PFSK-1 (cell line): ENCODE measurements at regions not wholly inside any gene's neighbourhood (a gene's known extent, or its start where the extent isn't known, plus 50 kb on each side); places are given as distances from the start of the nearest gene placed in this dataset.

Source experiments
- TAF1 ChIP-seq: IDR thresholded peaks from 2 replicates; pipeline ENCODE4 v1.6.1; 2012; ENCODE audit warnings: low read length, control low read depth, borderline replicate concordance; ENCODE audit not compliant: insufficient read depth
- TF ChIP-seq, protein P1 (sequence below), 2 experiments: IDR thresholded peaks; 2 replicates each; pipeline versions ENCODE4 v1.6.1 to v1.8.0; 2011 to 2012; ENCODE audit warnings: low read depth in 2 of 2, low read length in 2 of 2, control low read depth in 1 of 2, inconsistent platforms in 1 of 2, mild to moderate bottlenecking in 1 of 2, moderate library complexity in 1 of 2; ENCODE audit not compliant: insufficient read depth in 1 of 2

DNA sequence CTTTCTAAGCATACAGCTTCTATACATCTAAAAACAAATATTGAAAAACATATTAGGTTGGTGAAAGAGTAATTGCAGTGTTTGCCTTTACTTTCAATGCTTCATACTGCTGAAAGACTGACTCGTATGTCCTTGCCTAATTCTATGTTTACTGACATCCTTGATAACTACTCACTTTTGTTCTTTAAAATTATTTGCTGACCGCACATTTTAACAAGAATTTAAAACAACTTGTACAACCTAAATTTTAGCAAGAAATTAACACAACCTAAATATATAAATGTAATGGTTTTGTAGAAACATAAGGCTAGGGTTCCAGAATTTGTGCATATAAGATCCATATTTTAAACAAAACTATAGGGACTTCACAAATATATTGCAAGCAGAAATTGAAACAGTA lies 640.2 kb upstream of the MMS22L start:
- TF ChIP-seq, protein P1, sequence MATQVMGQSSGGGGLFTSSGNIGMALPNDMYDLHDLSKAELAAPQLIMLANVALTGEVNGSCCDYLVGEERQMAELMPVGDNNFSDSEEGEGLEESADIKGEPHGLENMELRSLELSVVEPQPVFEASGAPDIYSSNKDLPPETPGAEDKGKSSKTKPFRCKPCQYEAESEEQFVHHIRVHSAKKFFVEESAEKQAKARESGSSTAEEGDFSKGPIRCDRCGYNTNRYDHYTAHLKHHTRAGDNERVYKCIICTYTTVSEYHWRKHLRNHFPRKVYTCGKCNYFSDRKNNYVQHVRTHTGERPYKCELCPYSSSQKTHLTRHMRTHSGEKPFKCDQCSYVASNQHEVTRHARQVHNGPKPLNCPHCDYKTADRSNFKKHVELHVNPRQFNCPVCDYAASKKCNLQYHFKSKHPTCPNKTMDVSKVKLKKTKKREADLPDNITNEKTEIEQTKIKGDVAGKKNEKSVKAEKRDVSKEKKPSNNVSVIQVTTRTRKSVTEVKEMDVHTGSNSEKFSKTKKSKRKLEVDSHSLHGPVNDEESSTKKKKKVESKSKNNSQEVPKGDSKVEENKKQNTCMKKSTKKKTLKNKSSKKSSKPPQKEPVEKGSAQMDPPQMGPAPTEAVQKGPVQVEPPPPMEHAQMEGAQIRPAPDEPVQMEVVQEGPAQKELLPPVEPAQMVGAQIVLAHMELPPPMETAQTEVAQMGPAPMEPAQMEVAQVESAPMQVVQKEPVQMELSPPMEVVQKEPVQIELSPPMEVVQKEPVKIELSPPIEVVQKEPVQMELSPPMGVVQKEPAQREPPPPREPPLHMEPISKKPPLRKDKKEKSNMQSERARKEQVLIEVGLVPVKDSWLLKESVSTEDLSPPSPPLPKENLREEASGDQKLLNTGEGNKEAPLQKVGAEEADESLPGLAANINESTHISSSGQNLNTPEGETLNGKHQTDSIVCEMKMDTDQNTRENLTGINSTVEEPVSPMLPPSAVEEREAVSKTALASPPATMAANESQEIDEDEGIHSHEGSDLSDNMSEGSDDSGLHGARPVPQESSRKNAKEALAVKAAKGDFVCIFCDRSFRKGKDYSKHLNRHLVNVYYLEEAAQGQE (IDR thresholded peaks at IDR 0.05; ENCODE audit: insufficient read depth in 1 of 2, low read depth in 2 of 2, low read length in 2 of 2): no peak
- no peak for TF ChIP-seq TAF1
